Activated T-cell treated with anti-CD3 and anti-CD28 coated beads, Interleukin-2, amount 50 U/mL, for 48 hours (primary cell): ENCODE measurements at regions not wholly inside any gene's neighbourhood (a gene's known extent, or its start where the extent isn't known, plus 50 kb on each side); places are given as distances from the start of the nearest gene placed in this dataset.

Experiments used
- DNase-seq, 2 experiments: peaks; one replicate each; pipeline ENCODE4 v3.0.0-alpha.2; 2020

GRCh38 chr1:219265026-219265515 is 91.4 kb downstream of the LYPLAL1 start:
- DNase-seq: no peak

DNA sequence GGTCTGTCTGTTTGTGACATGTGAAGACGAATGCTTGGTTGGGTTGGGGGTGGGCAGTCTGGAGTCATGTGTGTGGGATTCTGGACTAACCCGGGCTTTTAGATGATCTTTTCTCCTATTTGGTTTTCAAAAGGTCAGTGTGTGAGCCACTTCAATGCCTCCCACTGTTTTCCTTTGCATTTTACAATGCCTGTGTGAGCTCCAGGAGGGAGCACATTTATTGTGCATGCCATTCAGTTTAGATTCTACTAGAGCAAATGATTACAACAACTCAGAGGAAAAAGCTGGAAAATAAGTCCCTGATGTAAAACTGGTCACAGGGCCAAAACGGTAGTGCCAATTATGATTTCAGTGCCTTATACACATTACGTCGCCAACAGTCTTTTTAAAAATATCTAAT is 90.9 kb downstream of the LYPLAL1 start:
- DNase-seq: no peak
